Activated naive CD4-positive, alpha-beta T cell treated with anti-CD3 and anti-CD28 coated beads, Interleukin-2, amount 50 U/mL, for 72 hours (primary cell): ENCODE measurements at regions not wholly inside any gene's neighbourhood (a gene's known extent, or its start where the extent isn't known, plus 50 kb on each side); places are given as distances from the start of the nearest gene placed in this dataset.
A peak's percentile ranks its signal among the peaks of the same experiment; 100 is the strongest.

Source experiments
- ATAC-seq, 2 donors: fragments of 150-1000 bp; cut with Tn5 transposase; 2 replicates each; pipeline ENCODE4 v1.10.0; 2021; ENCODE audit warnings: mild to moderate bottlenecking in 2 of 2, moderate library complexity in 2 of 2
- DNase-seq, 2 donors: peaks; one replicate each; pipeline ENCODE4 v3.0.0; 2021 to 2022; ENCODE audit warnings: low spot score in 2 of 2
- H3K27ac Mint-ChIP-seq, 2 donors: one replicate each; pipeline ENCODE4 v1.8.0; 2022; ENCODE audit warnings: mild to moderate bottlenecking in 2 of 2, mixed read lengths in 2 of 2
- H3K36me3 Mint-ChIP-seq, 2 donors: one replicate each; pipeline ENCODE4 v1.8.0; 2022; ENCODE audit warnings: mixed read lengths in 2 of 2
- H3K9me3 Mint-ChIP-seq, 2 donors: one replicate each; pipeline ENCODE4 v1.8.0; 2022; ENCODE audit warnings: mixed read lengths in 2 of 2

DNA sequence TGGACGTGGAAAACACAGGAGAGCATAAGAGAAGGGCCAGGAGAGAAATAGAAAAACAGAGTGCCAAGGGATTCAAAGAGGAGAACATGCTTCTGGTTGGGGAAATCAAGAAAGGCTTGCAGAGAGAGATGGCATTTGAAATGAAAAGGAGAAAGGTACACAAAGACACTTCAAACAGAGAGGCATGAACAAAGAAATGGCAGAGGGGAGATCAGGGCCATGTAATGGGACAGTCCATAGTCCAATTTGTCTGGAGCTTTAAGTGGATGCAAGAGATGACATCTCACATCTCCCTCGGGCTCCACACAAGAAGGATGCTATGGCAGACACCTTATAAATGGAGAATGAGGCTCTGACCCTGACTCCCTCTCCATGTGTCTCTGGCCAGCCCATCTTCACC lies 331.1 kb downstream of the MLLT3 start:
- DNase-seq (no peak), ATAC-seq (no peak)
- H3K36me3 Mint-ChIP-seq = peaks cover 7 to 20% of the 10 kb centered on the region in 2 donors
- peak overlapping the region in 1 of 2 donors; percentile 10 for H3K27ac Mint-ChIP-seq
- peaks cover 8 to 34% of the 10 kb centered on the region in 2 donors for H3K9me3 Mint-ChIP-seq

DNA sequence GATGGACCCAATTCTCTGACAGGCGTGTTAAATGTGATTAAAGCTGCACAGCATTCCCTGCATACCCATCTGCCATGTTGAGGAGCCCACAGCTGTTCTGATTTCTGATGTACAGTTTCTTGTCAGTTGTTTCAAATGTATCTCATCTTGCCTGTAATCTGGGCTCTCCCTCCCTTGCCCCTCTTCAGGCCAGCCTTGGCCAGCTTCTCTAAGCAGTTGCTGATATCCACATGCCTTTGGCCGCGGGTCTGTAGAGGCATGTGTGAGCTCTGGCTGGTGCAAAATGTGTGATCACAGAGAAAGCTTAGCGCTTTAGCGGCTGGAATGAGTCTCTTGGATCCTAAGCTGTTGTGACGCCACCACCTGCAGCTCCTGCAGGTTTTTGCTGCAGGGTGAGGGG lies 332.0 kb downstream of the MLLT3 start:
- DNase-seq (no peak), ATAC-seq (no peak)

GRCh38 chr9:20289423-20290010 lies 332.8 kb downstream of the MLLT3 start:
- Mint-ChIP-seq H3K36me3 (peaks cover 12 to 20% of the 10 kb centered on the region in 2 donors), H3K9me3 (peaks cover 8 to 38% of the 10 kb centered on the region in 2 donors), H3K27ac (no peak overlapping the region)
- ATAC-seq (no peak), DNase-seq (no peak)

More for the DNA sequence above, 332.0 kb downstream of the MLLT3 start:
- Mint-ChIP-seq H3K27ac (no peak overlapping the region), H3K9me3 (peaks cover 8 to 35% of the 10 kb centered on the region in 2 donors), H3K36me3 (peaks cover 12 to 20% of the 10 kb centered on the region in 2 donors)

- no peak overlapping the region for H3K27ac Mint-ChIP-seq
- ATAC-seq = no peak
- DNase-seq = no peak
- H3K9me3 Mint-ChIP-seq = peaks cover 8 to 23% of the 10 kb centered on the region in 2 donors
- peaks cover 9 to 12% of the 10 kb centered on the region in 2 donors for H3K36me3 Mint-ChIP-seq
These were observed 335.3 kb downstream of the MLLT3 start for GRCh38 chr9:20286969-20287368.

DNA sequence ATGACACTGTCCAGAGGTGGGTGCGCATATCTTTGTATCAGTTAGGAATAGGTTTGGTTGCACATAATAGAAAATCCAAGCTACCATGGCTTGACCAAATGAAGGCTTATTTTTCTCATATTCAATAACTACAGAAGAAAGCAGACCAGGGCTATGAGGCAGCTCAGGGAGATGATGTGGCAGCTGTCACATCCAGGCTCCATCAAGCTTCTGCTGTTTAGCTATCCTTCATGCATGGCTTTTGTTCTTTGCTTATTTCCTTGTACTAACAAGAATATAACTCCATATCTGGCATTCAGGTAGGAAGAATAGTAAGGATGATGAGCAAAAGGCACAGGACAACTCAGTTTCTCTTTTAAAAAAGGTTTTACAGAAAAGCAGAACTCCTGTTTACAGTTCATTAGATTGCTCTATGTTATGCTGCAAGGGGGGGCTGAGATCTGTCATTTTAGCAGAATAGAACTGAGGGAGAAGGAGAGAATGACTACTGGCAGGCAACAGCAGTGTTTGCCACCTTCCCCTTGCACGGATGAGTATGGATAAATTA lies 336.1 kb downstream of the MLLT3 start:
- Mint-ChIP-seq H3K9me3 (peaks cover 5 to 18% of the 10 kb centered on the region in 2 donors), H3K27ac (peak overlapping the region in 1 of 2 donors; percentile 4), H3K36me3 (peaks cover 5 to 12% of the 10 kb centered on the region in 2 donors)
- DNase-seq = no peak
- ATAC-seq = no peak

DNA sequence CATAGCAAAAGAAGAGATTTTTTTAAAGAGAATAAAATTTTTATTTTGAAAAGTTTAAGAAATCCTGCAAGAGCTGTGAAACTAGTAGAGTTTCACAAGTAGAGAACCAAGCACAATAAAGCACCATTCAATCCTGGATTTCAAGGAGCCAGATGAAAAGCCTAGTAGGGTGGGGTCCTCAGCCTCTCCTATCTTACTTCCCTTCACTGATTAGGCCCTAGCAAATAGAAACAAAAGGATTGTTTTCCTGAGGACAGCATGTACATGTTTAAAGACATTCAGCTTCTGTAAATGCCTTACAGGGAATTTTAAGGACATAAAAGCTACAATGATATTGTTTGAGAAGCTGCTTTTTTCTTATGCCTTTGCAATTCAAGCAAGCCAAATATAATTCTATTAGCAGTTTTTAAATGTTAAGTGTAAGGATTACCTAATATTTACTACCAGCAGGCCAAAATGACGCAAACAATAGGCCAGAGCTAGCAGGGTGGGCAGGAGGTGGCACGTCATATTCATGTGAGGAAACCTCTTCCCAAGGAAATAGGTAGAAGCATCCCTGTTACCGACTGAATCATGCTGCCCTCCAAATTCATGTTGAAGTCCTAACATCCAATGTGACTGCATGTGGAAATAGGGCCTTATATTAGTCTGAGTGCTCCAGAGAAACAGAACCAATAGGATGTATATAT lies 337.6 kb downstream of the MLLT3 start:
- DNase-seq (no peak), ATAC-seq (no peak)
- peaks cover 0 to 12% of the 10 kb centered on the region in 2 donors for H3K36me3 Mint-ChIP-seq
- H3K27ac Mint-ChIP-seq = no peak overlapping the region
- peaks cover 0 to 13% of the 10 kb centered on the region in 2 donors for H3K9me3 Mint-ChIP-seq

DNA sequence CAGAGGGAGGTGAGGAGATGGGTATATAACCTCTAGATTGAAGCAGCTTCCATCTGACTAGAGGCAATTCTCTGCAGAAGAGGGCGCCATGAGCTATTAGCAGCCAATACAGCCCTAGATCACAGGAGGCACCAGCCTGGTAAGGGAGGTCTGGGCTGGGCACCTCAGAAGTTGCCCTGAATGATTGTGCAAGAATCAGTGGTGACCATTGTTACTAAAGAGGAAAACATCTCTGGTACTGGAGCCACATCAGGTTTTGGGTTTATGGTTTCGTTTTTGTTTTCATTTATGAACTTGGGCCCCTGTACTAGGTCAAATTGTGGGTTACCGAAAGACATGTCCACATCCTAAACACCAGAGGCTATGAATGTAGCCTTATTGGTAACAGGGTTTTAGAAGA lies 342.0 kb downstream of the MLLT3 start:
- ATAC-seq (no peak), DNase-seq (no peak)
- H3K9me3 Mint-ChIP-seq = peaks cover 7 to 22% of the 10 kb centered on the region in 2 donors
- peak overlapping the region in 1 of 2 donors; percentile 69 for H3K27ac Mint-ChIP-seq
- H3K36me3 Mint-ChIP-seq = peaks cover 24 to 31% of the 10 kb centered on the region in 2 donors

DNA sequence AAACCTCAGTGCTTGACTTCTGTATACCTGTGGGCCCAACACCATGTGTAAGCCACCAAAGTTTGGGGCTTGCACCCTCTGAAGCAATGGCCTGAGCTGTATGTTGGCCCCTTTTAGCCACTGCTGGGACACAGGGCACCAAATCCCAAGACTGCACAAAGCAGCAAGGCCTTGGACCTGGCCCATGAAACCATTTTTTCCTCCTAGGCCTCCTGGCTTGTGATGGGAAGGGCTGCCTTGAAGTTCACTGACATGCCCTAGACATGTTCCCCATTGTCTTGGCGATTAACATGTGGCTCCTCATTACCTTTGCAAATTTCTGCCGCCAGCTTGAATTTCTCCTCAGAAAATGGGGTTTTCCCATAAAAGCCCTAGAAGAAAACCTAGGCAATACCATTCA lies 345.5 kb downstream of the MLLT3 start:
- DNase-seq = no peak
- H3K9me3 Mint-ChIP-seq = peaks cover 10 to 29% of the 10 kb centered on the region in 2 donors
- peaks cover 32 to 46% of the 10 kb centered on the region in 2 donors for H3K36me3 Mint-ChIP-seq
- ATAC-seq = no peak
- peak overlapping the region in 1 of 2 donors; percentile 46 for H3K27ac Mint-ChIP-seq

- Mint-ChIP-seq H3K36me3 (peaks cover 19 to 37% of the 10 kb centered on the region in 2 donors), H3K9me3 (peaks cover 3 to 30% of the 10 kb centered on the region in 2 donors), H3K27ac (no peak overlapping the region)
- DNase-seq = no peak
- ATAC-seq = no peak
These were observed 350.6 kb downstream of the MLLT3 start for GRCh38 chr9:20271723-20272122.

GRCh38 chr9:20271096-20271495 lies 351.2 kb downstream of the MLLT3 start:
- H3K9me3 Mint-ChIP-seq = peaks cover 7 to 31% of the 10 kb centered on the region in 2 donors
- H3K36me3 Mint-ChIP-seq = peaks cover 18 to 36% of the 10 kb centered on the region in 2 donors
- H3K27ac Mint-ChIP-seq = no peak overlapping the region
- ATAC-seq (no peak), DNase-seq (no peak)

DNA sequence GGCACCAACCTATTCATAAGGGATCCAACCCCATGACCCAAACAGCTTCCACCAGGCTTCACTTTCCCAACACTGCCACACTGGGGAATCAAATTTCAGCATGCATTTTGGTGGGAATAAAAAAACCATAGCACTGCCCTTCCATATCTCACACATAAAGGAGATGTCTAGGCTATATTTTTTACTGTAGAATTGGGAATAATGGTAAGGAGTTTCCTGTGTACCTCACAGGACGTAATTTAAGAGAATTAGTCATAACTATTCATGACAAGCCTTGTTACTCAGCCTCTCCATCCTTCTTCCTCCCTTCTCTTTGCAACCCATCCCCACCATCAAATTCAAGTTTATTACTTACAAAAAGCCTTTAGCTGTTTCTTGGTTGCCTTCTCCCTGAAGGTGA lies 352.1 kb downstream of the MLLT3 start:
- DNase-seq (no peak), ATAC-seq (peak in 1 of 2 donors; percentile 58)
- H3K36me3 Mint-ChIP-seq = peaks cover 14 to 33% of the 10 kb centered on the region in 2 donors
- peaks cover 9 to 25% of the 10 kb centered on the region in 2 donors for H3K9me3 Mint-ChIP-seq
- H3K27ac Mint-ChIP-seq = no peak overlapping the region

- peak in 1 of 2 donors; percentile 65 for ATAC-seq
- DNase-seq = no peak
These were observed 352.7 kb downstream of the MLLT3 start for GRCh38 chr9:20269620-20270019.

DNA sequence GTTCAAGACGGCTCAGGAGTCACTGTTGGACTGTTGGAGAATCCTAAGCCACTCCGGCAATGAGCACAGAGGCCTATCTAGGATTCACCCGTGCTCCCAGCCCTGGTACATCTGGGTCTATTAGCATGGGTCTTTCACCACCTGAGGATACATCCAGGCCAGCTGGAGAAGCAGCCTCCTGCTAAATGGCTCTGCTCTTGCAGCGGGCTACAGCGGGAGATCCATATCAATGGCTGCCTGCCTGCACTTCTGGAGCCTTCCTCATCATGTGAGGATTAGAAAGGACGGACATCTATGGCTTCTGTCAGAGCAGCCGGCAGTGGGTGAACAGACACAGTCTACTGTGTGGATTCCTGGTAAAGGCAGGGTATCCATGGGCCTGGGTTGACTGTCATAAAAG lies 357.4 kb downstream of the MLLT3 start:
- ATAC-seq (no peak), DNase-seq (no peak)
- H3K36me3 Mint-ChIP-seq = peaks cover 7 to 24% of the 10 kb centered on the region in 2 donors
- H3K9me3 Mint-ChIP-seq = peaks cover 6 to 14% of the 10 kb centered on the region in 2 donors
- H3K27ac Mint-ChIP-seq = no peak overlapping the region

More at GRCh38 chr9:20269620-20270019, 352.7 kb downstream of the MLLT3 start:
- peaks cover 9 to 20% of the 10 kb centered on the region in 2 donors for H3K9me3 Mint-ChIP-seq
- no peak overlapping the region for H3K27ac Mint-ChIP-seq
- H3K36me3 Mint-ChIP-seq = peaks cover 14 to 33% of the 10 kb centered on the region in 2 donors

- H3K36me3 Mint-ChIP-seq = peaks cover 7 to 17% of the 10 kb centered on the region in 2 donors
- peaks cover 6 to 13% of the 10 kb centered on the region in 2 donors for H3K9me3 Mint-ChIP-seq
- H3K27ac Mint-ChIP-seq = no peak overlapping the region
- ATAC-seq = no peak
- no peak for DNase-seq
These were observed 359.7 kb downstream of the MLLT3 start for GRCh38 chr9:20262611-20263010.

GRCh38 chr9:20256284-20256948 lies 365.9 kb downstream of the MLLT3 start:
- ATAC-seq = peak in 1 of 2 donors; percentile 56

DNA sequence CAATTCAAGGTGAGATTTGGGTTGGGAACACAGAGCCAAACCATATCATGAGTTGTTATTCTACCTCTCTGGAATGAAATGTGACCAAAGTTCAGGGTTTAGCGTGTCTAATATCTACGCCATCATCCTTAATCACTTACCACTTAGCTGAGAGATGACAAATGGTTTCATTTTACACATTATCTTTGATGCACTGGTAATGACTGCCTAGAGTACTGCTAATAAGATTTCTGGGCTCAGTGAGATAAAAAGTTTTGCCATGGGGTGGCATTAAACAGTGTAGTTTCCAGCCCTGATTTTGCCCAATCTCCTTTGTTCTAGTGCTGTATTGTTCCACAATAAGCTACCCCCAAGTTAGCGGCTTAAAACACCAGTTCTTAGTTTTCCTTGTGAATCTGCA lies 367.2 kb downstream of the MLLT3 start:
- Mint-ChIP-seq H3K36me3 (no peaks in the 10 kb centered on the region), H3K9me3 (peaks cover 0 to 11% of the 10 kb centered on the region in 2 donors), H3K27ac (peak overlapping the region; percentile 57 to 74)
- ATAC-seq (peak; percentile 83 to 87), DNase-seq (no peak)

More at GRCh38 chr9:20256284-20256948, 365.9 kb downstream of the MLLT3 start:
- Mint-ChIP-seq H3K36me3 (no peaks in the 10 kb centered on the region), H3K27ac (no peak overlapping the region), H3K9me3 (peaks cover 0 to 11% of the 10 kb centered on the region in 2 donors)
- no peak for DNase-seq

GRCh38 chr9:20253635-20254034 lies 368.7 kb downstream of the MLLT3 start:
- Mint-ChIP-seq H3K36me3 (peaks cover 5 to 7% of the 10 kb centered on the region in 2 donors), H3K27ac (no peak overlapping the region), H3K9me3 (peaks cover 0 to 11% of the 10 kb centered on the region in 2 donors)
- ATAC-seq = no peak
- DNase-seq = no peak
